Mesenchymal stem cell (in vitro differentiated cells and primary cell): ENCODE measurements at regions not wholly inside any gene's neighbourhood (a gene's known extent, or its start where the extent isn't known, plus 50 kb on each side); places are given as distances from the start of the nearest gene placed in this dataset.
"Not testable (repeated sequence)": the region's sequence is repeated elsewhere in the genome, so short reads cannot be mapped to it uniquely, and the experiment has no call there.

Experiments
- DNase-seq: peaks from one replicate; pipeline ENCODE4 v3.0.0-alpha.2; 2013
- H2AFZ ChIP-seq: one replicate; pipeline ENCODE4 v1.6.1; 2013; ENCODE audit warnings: low read depth, mild to moderate bottlenecking, control low read depth, inconsistent platforms, low read length, moderate library complexity
- H2AK5ac ChIP-seq: 2 replicates; pipeline ENCODE4 v1.6.1; 2013; ENCODE audit warnings: low read length, moderate library complexity, mild to moderate bottlenecking, inconsistent platforms; ENCODE audit not compliant: severe bottlenecking
- H2BK120ac ChIP-seq: one replicate; pipeline ENCODE4 v1.6.1; 2013; ENCODE audit warnings: low read depth, mild to moderate bottlenecking, inconsistent platforms, low read length, moderate library complexity
- H2BK12ac ChIP-seq, 2 experiments: one replicate each; pipeline ENCODE4 v1.6.1; 2013; ENCODE audit warnings: inconsistent platforms in 2 of 2, low read length in 2 of 2, mild to moderate bottlenecking in 2 of 2, moderate library complexity in 2 of 2, control low read depth in 1 of 2
- H2BK15ac ChIP-seq: one replicate; pipeline ENCODE4 v1.6.1; 2013; ENCODE audit warnings: mild to moderate bottlenecking, low read depth, inconsistent platforms; ENCODE audit not compliant: poor library complexity, severe bottlenecking
- H2BK5ac ChIP-seq: 2 replicates; pipeline ENCODE4 v1.6.1; 2013; ENCODE audit warnings: low read depth, mild to moderate bottlenecking, low read length, control low read depth, inconsistent platforms; ENCODE audit not compliant: poor library complexity, severe bottlenecking
- H3K14ac ChIP-seq, 2 experiments: one replicate each; pipeline ENCODE4 v1.6.1; 2013; ENCODE audit warnings: inconsistent platforms in 2 of 2, low read length in 2 of 2, control low read depth in 1 of 2, mild to moderate bottlenecking in 1 of 2, moderate library complexity in 1 of 2
- H3K18ac ChIP-seq, 2 experiments: one replicate each; pipeline ENCODE4 v1.6.1; 2013; ENCODE audit warnings: inconsistent platforms in 2 of 2, low read length in 2 of 2, control low read depth in 1 of 2, low read depth in 1 of 2, mild to moderate bottlenecking in 1 of 2
- H3K23ac ChIP-seq, 2 experiments: one replicate each; pipeline ENCODE4 v1.6.1; 2013; ENCODE audit warnings: inconsistent platforms in 2 of 2, low read length in 2 of 2, mild to moderate bottlenecking in 2 of 2, moderate library complexity in 2 of 2, control low read depth in 1 of 2
- H3K27ac ChIP-seq: 2 replicates; pipeline ENCODE4 v1.5.1; 2013; ENCODE audit warnings: mild to moderate bottlenecking, moderate library complexity, low read length, control low read depth, inconsistent platforms; ENCODE audit not compliant: poor library complexity, severe bottlenecking
- H3K27me3 ChIP-seq, 2 experiments: 2 replicates each; pipeline versions ENCODE4 v1.6.1 to v1.7.0; 2013; ENCODE audit warnings: low read length in 2 of 2, mild to moderate bottlenecking in 2 of 2, moderate library complexity in 2 of 2, control low read depth in 1 of 2, inconsistent platforms in 1 of 2; ENCODE audit not compliant: control insufficient read depth in 1 of 2, insufficient read depth in 1 of 2
- H3K36me3 ChIP-seq, 2 experiments: 2 replicates each; pipeline versions ENCODE4 v1.6.1 to v1.7.0; 2013; ENCODE audit warnings: low read length in 2 of 2, control low read depth in 1 of 2, inconsistent platforms in 1 of 2, low read depth in 1 of 2, mild to moderate bottlenecking in 1 of 2; ENCODE audit not compliant: insufficient read depth in 2 of 2, control insufficient read depth in 1 of 2
- H3K4ac ChIP-seq, 2 experiments: one replicate each; pipeline ENCODE4 v1.6.1; 2013; ENCODE audit warnings: inconsistent platforms in 2 of 2, low read length in 2 of 2, mild to moderate bottlenecking in 2 of 2, moderate library complexity in 2 of 2, control low read depth in 1 of 2, low read depth in 1 of 2
- H3K4me1 ChIP-seq: 2 replicates; pipeline ENCODE4 v1.6.1; 2013; ENCODE audit warnings: low read depth, low read length, control low read depth; ENCODE audit not compliant: control insufficient read depth, insufficient read depth
- H3K4me2 ChIP-seq: 2 replicates; pipeline ENCODE4 v1.6.1; 2013; ENCODE audit warnings: low read length, mild to moderate bottlenecking, inconsistent platforms; ENCODE audit not compliant: poor library complexity, severe bottlenecking
- H3K4me3 ChIP-seq, 2 experiments: 2 replicates each; pipeline versions ENCODE4 v1.5.1 to v1.7.0; 2013; ENCODE audit warnings: low read length in 2 of 2, mild to moderate bottlenecking in 2 of 2, control low read depth in 1 of 2, low read depth in 1 of 2; ENCODE audit not compliant: insufficient read depth in 1 of 2
- H3K79me1 ChIP-seq: replicated peaks from 2 replicates; pipeline ENCODE4 v1.6.1; 2013; ENCODE audit warnings: mild to moderate bottlenecking, control low read depth, low read length, inconsistent platforms; ENCODE audit not compliant: poor library complexity, severe bottlenecking
- H3K9ac ChIP-seq: 2 replicates; pipeline ENCODE4 v1.7.0; 2013; ENCODE audit warnings: mild to moderate bottlenecking, low read length, moderate library complexity
- H3K9me3 ChIP-seq: 2 replicates; pipeline ENCODE4 v1.7.0; 2013; ENCODE audit warnings: mild to moderate bottlenecking, low read length; ENCODE audit not compliant: control insufficient read depth
- H4K8ac ChIP-seq: one replicate; pipeline ENCODE4 v1.6.1; 2013; ENCODE audit warnings: inconsistent platforms, mild to moderate bottlenecking, low read length, moderate library complexity
- H4K91ac ChIP-seq: one replicate; pipeline ENCODE4 v1.6.1; 2013; ENCODE audit warnings: mild to moderate bottlenecking, low read length, inconsistent platforms
- WGBS: methylation state at CpG from one replicate; pipeline ENCODE4 v1.1.7; 2013; ENCODE audit warnings: mixed read lengths; 5-methylcytosine and 5-hydroxymethylcytosine counted together

DNA sequence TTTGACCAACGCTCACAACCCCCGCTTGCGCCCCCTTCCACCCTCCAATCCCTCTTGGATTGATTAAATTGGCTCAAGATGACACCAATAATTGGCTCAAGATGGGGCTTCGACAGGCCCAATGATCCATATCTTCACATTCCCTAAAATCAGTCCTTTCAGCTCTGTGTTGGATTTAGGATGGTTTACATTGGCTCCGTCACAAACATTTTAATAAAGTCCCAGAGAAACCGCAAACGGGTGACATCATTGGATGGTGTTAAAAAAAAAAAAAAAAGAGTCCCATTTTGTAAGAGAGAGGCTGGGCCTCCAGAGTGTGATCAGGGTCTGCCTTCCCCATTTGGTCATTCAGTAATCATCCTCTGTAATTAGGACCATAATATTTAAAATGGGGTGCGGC, 113.4 kb upstream of the MRPS22 start:
- DNase-seq: no peak
- no peaks in the 10 kb centered on the region for H3K79me1 ChIP-seq
- no peak overlapping the region for H3K27ac ChIP-seq
- no peaks in the 10 kb centered on the region for H3K36me3 ChIP-seq
- H4K91ac ChIP-seq: no peak overlapping the region
- no peak overlapping the region for H3K18ac ChIP-seq
- H3K27me3 ChIP-seq: no peaks in the 10 kb centered on the region
- H3K23ac ChIP-seq: no peak overlapping the region
- no peak overlapping the region for H2BK5ac ChIP-seq
- no peak overlapping the region for H2AK5ac ChIP-seq
- no peak overlapping the region for H3K4me3 ChIP-seq
- no peak overlapping the region for H2AFZ ChIP-seq
- WGBS: 93% methylated on average over 6 of the region's 8 CpGs
- no peak overlapping the region for H3K14ac ChIP-seq
- no peak overlapping the region for H4K8ac ChIP-seq
- no peak overlapping the region for H2BK12ac ChIP-seq
- peaks cover 2% of the 10 kb centered on the region for H3K4me1 ChIP-seq
- no peak overlapping the region for H3K4ac ChIP-seq
- H3K4me2 ChIP-seq: no peak overlapping the region
- no peak overlapping the region for H3K9ac ChIP-seq
- H3K9me3 ChIP-seq: no peaks in the 10 kb centered on the region
- H2BK15ac ChIP-seq: no peak overlapping the region
- H2BK120ac ChIP-seq: no peak overlapping the region

- Histone ChIP-seq H3K18ac (no peak overlapping the region), H3K79me1 (no peaks in the 10 kb centered on the region), H2BK120ac (no peak overlapping the region), H2BK5ac (no peak overlapping the region), H2AFZ (no peak overlapping the region), H3K4me2 (no peak overlapping the region), H3K4me1 (no peaks in the 10 kb centered on the region), H3K27me3 (no peaks in the 10 kb centered on the region), H3K23ac (no peak overlapping the region), H3K4ac (no peak overlapping the region), H3K9me3 (no peaks in the 10 kb centered on the region), H3K36me3 (no peaks in the 10 kb centered on the region), H3K14ac (no peak overlapping the region), H2BK12ac (no peak overlapping the region), H2AK5ac (no peak overlapping the region), H2BK15ac (no peak overlapping the region), H4K91ac (no peak overlapping the region), H3K27ac (no peak overlapping the region), H3K4me3 (no peak overlapping the region), H3K9ac (no peak overlapping the region), H4K8ac (no peak overlapping the region)
- DNase-seq: no peak
- 89% methylated on average over 3 of the region's 5 CpGs for WGBS
Observed at GRCh38 chr3:139231555-139232281, 112.1 kb upstream of the MRPS22 start.

DNA sequence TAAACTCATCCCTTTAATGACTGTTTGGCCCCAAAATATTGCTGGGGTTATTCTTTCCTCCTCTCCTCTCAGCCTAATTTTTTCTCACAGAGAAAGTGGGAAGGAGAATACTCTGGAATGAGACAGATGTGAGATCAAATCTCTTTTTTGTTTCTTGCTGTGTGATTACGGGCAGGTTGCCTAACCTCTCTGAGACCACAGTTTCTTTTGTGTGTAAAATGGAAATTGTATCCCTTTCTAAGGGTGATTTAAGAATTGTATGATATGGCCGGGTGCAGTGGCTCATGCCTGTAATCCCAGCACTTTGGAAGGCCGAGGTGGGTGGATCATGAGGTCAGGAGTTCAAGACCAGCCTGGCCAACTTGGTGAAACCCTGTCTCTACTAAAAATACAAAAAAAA, 111.5 kb upstream of the MRPS22 start:
- not testable (repeated sequence) for H2BK12ac ChIP-seq, H3K9me3 ChIP-seq, H2BK120ac ChIP-seq, H3K23ac ChIP-seq, H3K14ac ChIP-seq, H2AFZ ChIP-seq, H2AK5ac ChIP-seq, H3K4me2 ChIP-seq, H3K4me3 ChIP-seq, H3K4me1 ChIP-seq, H3K18ac ChIP-seq, H3K4ac ChIP-seq, H3K79me1 ChIP-seq, H3K9ac ChIP-seq, DNase-seq, H3K36me3 ChIP-seq, H2BK15ac ChIP-seq, H2BK5ac ChIP-seq, H3K27ac ChIP-seq, H4K8ac ChIP-seq, H4K91ac ChIP-seq, H3K27me3 ChIP-seq
- 89% methylated on average over 3 of the region's 3 CpGs for WGBS

GRCh38 chr3:139234491-139234890, 109.3 kb upstream of the MRPS22 start:
- DNase-seq: no peak
- H3K4ac ChIP-seq: no peak overlapping the region
- no peak overlapping the region for H2BK120ac ChIP-seq
- H2AK5ac ChIP-seq: no peak overlapping the region
- H2BK12ac ChIP-seq: no peak overlapping the region
- H2AFZ ChIP-seq: no peak overlapping the region
- H3K4me2 ChIP-seq: no peak overlapping the region
- no peaks in the 10 kb centered on the region for H3K9me3 ChIP-seq
- WGBS: 86% methylated on average over 3 of the region's 3 CpGs
- no peaks in the 10 kb centered on the region for H3K79me1 ChIP-seq
- no peak overlapping the region for H2BK15ac ChIP-seq
- no peak overlapping the region for H4K8ac ChIP-seq
- no peak overlapping the region for H3K9ac ChIP-seq
- H3K27ac ChIP-seq: no peak overlapping the region
- no peaks in the 10 kb centered on the region for H3K4me1 ChIP-seq
- no peak overlapping the region for H4K91ac ChIP-seq
- no peak overlapping the region for H3K23ac ChIP-seq
- peaks cover 0 to 15% of the 10 kb centered on the region in 2 experiments for H3K27me3 ChIP-seq
- no peaks in the 10 kb centered on the region for H3K36me3 ChIP-seq
- H3K18ac ChIP-seq: no peak overlapping the region
- no peak overlapping the region for H3K4me3 ChIP-seq
- no peak overlapping the region for H2BK5ac ChIP-seq
- H3K14ac ChIP-seq: no peak overlapping the region
